NCI-H128 (cell line): ENCODE measurements at regions not wholly inside any gene's neighbourhood (a gene's known extent, or its start where the extent isn't known, plus 50 kb on each side); places are given as distances from the start of the nearest gene placed in this dataset.

Experiments used
- DNase-seq: peaks from one replicate; lab custom pipeline; 2025; ENCODE audit not compliant: unreplicated experiment; lab: John Stamatoyannopoulos, UW

GRCh38 chr12:4969405-4969804 lies 59.7 kb downstream of the KCNA1 start:
- DNase-seq = no peak

GRCh38 chr12:4974217-4974616 lies 64.5 kb downstream of the KCNA1 start:
- DNase-seq = no peak

- DNase-seq = no peak
These were observed 65.9 kb downstream of the KCNA1 start for GRCh38 chr12:4975574-4975973.

- no peak for DNase-seq
These were observed 66.6 kb upstream of the KCNA5 start for GRCh38 chr12:4977102-4977501.

GRCh38 chr12:4978737-4979136 lies 64.9 kb upstream of the KCNA5 start:
- DNase-seq = peak; percentile 37

GRCh38 chr12:4979737-4980136 lies 63.9 kb upstream of the KCNA5 start:
- no peak for DNase-seq

- no peak for DNase-seq
These were observed 59.3 kb upstream of the KCNA5 start for GRCh38 chr12:4984344-4984743.

GRCh38 chr12:4984971-4985370 lies 58.7 kb upstream of the KCNA5 start:
- peak; percentile 46 for DNase-seq

- DNase-seq = no peak
These were observed 57.9 kb upstream of the KCNA5 start for GRCh38 chr12:4985820-4986219.

- DNase-seq = no peak
These were observed 56.3 kb upstream of the KCNA5 start for GRCh38 chr12:4987076-4988046.

- DNase-seq = no peak
These were observed 52.3 kb upstream of the KCNA5 start for GRCh38 chr12:4991373-4991772.

- DNase-seq = no peak
These were observed 51.9 kb upstream of the KCNA5 start for GRCh38 chr12:4991801-4992200.

GRCh38 chr12:4992871-4993270 lies 50.8 kb upstream of the KCNA5 start:
- DNase-seq = no peak
